Endothelial cell of umbilical vein (primary cell): ENCODE measurements at regions not wholly inside any gene's neighbourhood (a gene's known extent, or its start where the extent isn't known, plus 50 kb on each side); places are given as distances from the start of the nearest gene placed in this dataset.

Experiments
- BruUV-seq: library from RNA; stranded (reverse); fragments of 400-500 nt; replicated peaks from 2 replicates; lab custom pipeline; 2021; lab: Mats Ljungman, UMichigan
- CTCF ChIA-PET: fragments of 300-600, 350-600 bp; sonication (Branson Sonifier 250); formaldehyde crosslinking; loops from one replicate; lab custom pipeline; 2021; ENCODE audit warnings: antibody characterized with exemption, inconsistent platforms; lab: Charles Lee
- POLR2A ChIA-PET: fragments of 300-600, 350-600 bp; sonication (Branson Sonifier 250); formaldehyde crosslinking; loops from one replicate; lab custom pipeline; 2021; ENCODE audit warnings: antibody characterized with exemption, inconsistent platforms; lab: Charles Lee
- DNase-seq: peaks from one replicate; pipeline ENCODE4 v3.0.0-alpha.2; 2011; ENCODE audit warnings: low read depth, low spot score
- FAIRE-seq: peaks from 2 replicates; lab custom pipeline; 2011; peaks lifted over from hg19 to GRCh38; lab: Jason Lieb, UNC
- H2AFZ ChIP-seq: 2 replicates; pipeline ENCODE4 v1.6.0; 2012; ENCODE audit warnings: low read depth, low read length, control low read depth, inconsistent platforms
- H3K27ac ChIP-seq: 2 replicates; pipeline ENCODE4 v1.5.1; 2011; ENCODE audit warnings: low read depth, mild to moderate bottlenecking, control low read depth, low read length, moderate library complexity; ENCODE audit not compliant: insufficient read depth
- H3K27me3 ChIP-seq, 2 experiments: 2 replicates each; pipeline versions ENCODE4 v1.6.0 to v1.6.1; 2011; ENCODE audit warnings: low read length in 2 of 2, mixed read lengths in 1 of 2; ENCODE audit not compliant: control insufficient read depth in 2 of 2, insufficient read depth in 2 of 2
- H3K36me3 ChIP-seq, 2 experiments: 2 replicates in 1 of 2; 3 replicates in 1 of 2; pipeline ENCODE4 v1.5.1; 2011; ENCODE audit warnings: low read length in 2 of 2, mild to moderate bottlenecking in 1 of 2, moderate library complexity in 1 of 2; ENCODE audit not compliant: control insufficient read depth in 2 of 2, insufficient read depth in 2 of 2; ENCODE audit errors: extremely low read depth in 1 of 2
- H3K4me1 ChIP-seq: 3 replicates; pipeline ENCODE4 v1.5.1; 2011; ENCODE audit warnings: mild to moderate bottlenecking, low read length; ENCODE audit not compliant: control insufficient read depth, insufficient read depth; ENCODE audit errors: extremely low read depth
- H3K4me2 ChIP-seq: 2 replicates; pipeline ENCODE4 v1.6.1; 2011; ENCODE audit warnings: low read length, control low read depth, mixed read lengths; ENCODE audit not compliant: insufficient read depth
- H3K4me3 ChIP-seq, 3 experiments: fragments of 200-600 bp in 1 of 3; sonication (generic), shearing (Covaris generic) in 1 of 3; replicated peaks in 1 of 3; 2 replicates each; pipeline ENCODE4 v1.5.1; 2011 to 2016; ENCODE audit warnings: control low read depth in 3 of 3, low read length in 3 of 3, mild to moderate bottlenecking in 2 of 3, inconsistent platforms in 1 of 3, low read depth in 1 of 3, moderate library complexity in 1 of 3; ENCODE audit not compliant: insufficient read depth in 1 of 3
- H3K79me2 ChIP-seq: 2 replicates; pipeline ENCODE4 v1.6.0; 2012; ENCODE audit warnings: low read length, inconsistent platforms; ENCODE audit not compliant: control insufficient read depth, insufficient read depth
- H3K9ac ChIP-seq: replicated peaks from 2 replicates; pipeline ENCODE3; 2011; ENCODE audit warnings: low read length, control low read depth; ENCODE audit not compliant: insufficient read depth; ENCODE audit errors: extremely low read depth
- H3K9me1 ChIP-seq: replicated peaks from 3 replicates; pipeline ENCODE4 v1.6.0; 2011; ENCODE audit warnings: mild to moderate bottlenecking, low read length; ENCODE audit not compliant: control insufficient read depth, insufficient read depth; ENCODE audit errors: extremely low read depth
- H3K9me3 ChIP-seq: replicated peaks from 2 replicates; pipeline ENCODE4 v1.5.1; 2012; ENCODE audit warnings: low read length, inconsistent platforms; ENCODE audit not compliant: control insufficient read depth, insufficient read depth
- H4K20me1 ChIP-seq: replicated peaks from 2 replicates; pipeline ENCODE3; 2011; ENCODE audit warnings: mild to moderate bottlenecking, low read length; ENCODE audit not compliant: control insufficient read depth, insufficient read depth; ENCODE audit errors: extremely low read depth
- CTCF ChIP-seq, 2 donors: IDR thresholded peaks; 1 replicate in 1 of 2; 2 replicates in 1 of 2; pipeline ENCODE4 v1.5.1; 2011; ENCODE audit warnings: low read length in 2 of 2, mild to moderate bottlenecking in 2 of 2, moderate library complexity in 2 of 2, control low read depth in 1 of 2, inconsistent platforms in 1 of 2, low read depth in 1 of 2; ENCODE audit not compliant: insufficient read depth in 1 of 2; ENCODE audit errors: extremely low read depth in 1 of 2
- EZH2 ChIP-seq: IDR thresholded peaks from 2 replicates; pipeline ENCODE4 v1.6.1; 2012; ENCODE audit warnings: borderline replicate concordance, low read depth, mild to moderate bottlenecking, moderate library complexity, low read length, inconsistent platforms; ENCODE audit not compliant: severe bottlenecking
- FOS ChIP-seq: IDR thresholded peaks from 2 replicates; pipeline ENCODE4 v1.6.1; 2011; ENCODE audit warnings: mild to moderate bottlenecking, low read length, moderate library complexity, borderline replicate concordance; ENCODE audit not compliant: insufficient read depth
- GATA2 ChIP-seq: IDR thresholded peaks from 2 replicates; pipeline ENCODE4 v1.7.0; 2011; ENCODE audit warnings: low read depth, mild to moderate bottlenecking, moderate library complexity, mixed read lengths, low read length; ENCODE audit not compliant: insufficient read length, insufficient read depth
- JUN ChIP-seq: IDR thresholded peaks from 2 replicates; pipeline ENCODE4 v1.6.1; 2011; ENCODE audit warnings: borderline replicate concordance, low read depth; ENCODE audit not compliant: insufficient read length, insufficient read depth
- MAX ChIP-seq: IDR thresholded peaks from 2 replicates; pipeline ENCODE4 v1.6.1; 2011; ENCODE audit not compliant: insufficient read depth, insufficient read length
- MYC ChIP-seq: IDR thresholded peaks from one replicate; pipeline ENCODE4 v1.6.1; 2011; ENCODE audit warnings: mild to moderate bottlenecking, low read depth, low read length
- POLR2A ChIP-seq: IDR thresholded peaks from 2 replicates; pipeline ENCODE4 v1.6.1; 2012; ENCODE audit warnings: low read depth, mild to moderate bottlenecking, control low read depth, low read length
- POLR2AphosphoS5 ChIP-seq: IDR thresholded peaks from 2 replicates; pipeline ENCODE4 v1.6.1; 2012; ENCODE audit warnings: low read depth, mild to moderate bottlenecking, control low read depth, low read length, moderate library complexity; ENCODE audit not compliant: insufficient read depth
- dilution Hi-C: fragments of 300-500 bp; cut with MboI; formaldehyde crosslinking; loops from one replicate; pipeline ENCODE4 v1.15.0; 2019; ENCODE audit warnings: low sequenced_read_pairs; ENCODE audit not compliant: extremely low pct_ligation_motif_present
- intact Hi-C: fragments of 100-400 bp; cut with micrococcal nuclease; formaldehyde crosslinking; loops from one replicate; pipeline ENCODE4 v1.10.0; 2022

DNA sequence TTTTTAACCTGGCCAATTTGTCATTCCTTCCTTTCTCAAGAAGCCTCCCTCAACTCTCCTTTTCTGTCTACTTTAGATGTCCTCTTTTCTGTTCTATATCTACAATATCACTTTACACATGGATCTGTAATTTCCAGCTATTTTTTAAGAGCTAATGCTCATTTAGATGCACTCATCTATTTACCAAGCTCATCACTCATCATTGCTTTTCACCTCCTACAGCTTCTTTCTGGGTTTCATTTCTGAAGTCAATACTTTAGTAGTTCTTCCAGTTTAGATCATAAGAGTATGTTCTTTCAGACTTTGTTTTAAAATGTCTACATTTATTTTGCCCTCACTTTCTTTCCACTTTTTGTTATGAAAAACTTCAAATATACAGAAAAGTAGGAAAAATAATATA is 466.9 kb downstream of the MID1IP1 start:
- dilution Hi-C loops (no loop called here), intact Hi-C loops (no loop called here)
- H3K36me3 ChIP-seq: no peaks in the 10 kb centered on the region
- DNase-seq: no peak
- H3K4me2 ChIP-seq: no peak overlapping the region
- ChIA-PET POLR2A (no interaction called here), CTCF (no interaction called here)
- no peak overlapping the region for H3K27ac ChIP-seq
- H3K4me3 ChIP-seq: no peak overlapping the region
- no peak for FAIRE-seq
- no peak overlapping the region for H2AFZ ChIP-seq
- TF ChIP-seq JUN (no peak), FOS (no peak), MAX (no peak), MYC (no peak), GATA2 (no peak), EZH2 (no peak), POLR2AphosphoS5 (no peak), POLR2A (no peak)
- H3K9ac ChIP-seq: no peak overlapping the region
- no peaks in the 10 kb centered on the region for H3K9me1 ChIP-seq
- peaks cover 0 to 2% of the 10 kb centered on the region in 2 experiments for H3K27me3 ChIP-seq
- no TSS peak for BruUV-seq
- no peaks in the 10 kb centered on the region for H4K20me1 ChIP-seq
- no peaks in the 10 kb centered on the region for H3K79me2 ChIP-seq
- no peaks in the 10 kb centered on the region for H3K9me3 ChIP-seq
- no peaks in the 10 kb centered on the region for H3K4me1 ChIP-seq

DNA sequence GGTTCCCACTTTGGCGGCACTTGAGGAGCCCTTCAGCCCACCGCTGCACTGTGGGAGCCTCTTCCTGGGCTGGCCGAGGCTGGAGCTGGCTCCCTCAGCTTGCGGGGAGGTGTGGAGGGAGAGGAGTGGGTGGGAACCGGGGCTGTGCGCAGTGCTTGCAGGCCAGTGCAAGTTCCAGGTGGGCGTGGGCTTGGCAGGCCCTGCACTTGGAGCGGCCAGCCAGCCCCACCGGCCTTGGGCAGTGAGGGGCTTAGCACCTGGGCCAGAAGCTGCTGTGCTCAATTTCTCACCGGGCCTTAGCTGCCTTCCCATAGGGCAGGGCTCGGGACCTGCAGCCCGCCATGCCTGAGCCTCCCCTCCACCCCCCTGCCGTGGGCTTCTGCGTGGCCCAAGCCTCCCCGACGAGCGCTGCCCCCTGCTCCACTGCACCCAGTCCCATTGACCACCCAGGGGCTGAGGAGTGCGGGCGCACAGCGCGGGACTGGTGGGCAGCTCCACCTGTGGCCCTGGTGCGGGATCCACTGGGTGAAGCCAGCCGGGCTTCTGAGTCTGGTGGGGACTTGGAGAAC is 474.3 kb downstream of the MID1IP1 start:
- no peaks in the 10 kb centered on the region for H3K9me1 ChIP-seq
- no peaks in the 10 kb centered on the region for H4K20me1 ChIP-seq
- DNase-seq (no peak), FAIRE-seq (no peak)
- H3K79me2 ChIP-seq: no peaks in the 10 kb centered on the region
- BruUV-seq: no TSS peak
- CTCF ChIA-PET: no interaction called here
- no peak overlapping the region for H2AFZ ChIP-seq
- no peak overlapping the region for H3K27ac ChIP-seq
- no peaks in the 10 kb centered on the region for H3K9me3 ChIP-seq
- POLR2A ChIA-PET: no interaction called here
- no peaks in the 10 kb centered on the region for H3K27me3 ChIP-seq
- H3K4me1 ChIP-seq: no peaks in the 10 kb centered on the region
- H3K4me2 ChIP-seq: no peak overlapping the region
- no peak for TF ChIP-seq GATA2
- no peak for TF ChIP-seq CTCF (IDR thresholded peaks at IDR 0.05; ENCODE audit: extremely low read depth in 1 of 2, insufficient read depth in 1 of 2, low read depth in 1 of 2, low read length in 2 of 2)
- no peak for TF ChIP-seq JUN
- no peak for TF ChIP-seq POLR2A
- no peak for TF ChIP-seq POLR2AphosphoS5
- no peak for TF ChIP-seq MYC
- TF ChIP-seq FOS: no peak
- TF ChIP-seq EZH2: no peak
- TF ChIP-seq MAX: no peak
- intact Hi-C loops: no loop called here
- no peak overlapping the region for H3K4me3 ChIP-seq
- dilution Hi-C loops: no loop called here
- no peaks in the 10 kb centered on the region for H3K36me3 ChIP-seq
- H3K9ac ChIP-seq: no peak overlapping the region
